ENCODE measurements at regions not wholly inside any gene's neighbourhood (a gene's known extent, or its start where the extent isn't known, plus 50 kb on each side); places are given as distances from the start of the nearest gene placed in this dataset.

- no CpG with 5 or more reads among the region's 1 CpG for WGBS (ENCODE audit: insufficient coverage)
- no peaks in the 10 kb centered on the region for H3K36me3 Mint-ChIP-seq
- Histone ChIP-seq H3K36me3 (replicated peaks in 1 of 2; ENCODE audit: control insufficient read depth in 1 of 2, insufficient read depth in 2 of 2, low read length in 2 of 2) (no peaks in the 10 kb centered on the region), H3K27ac (ENCODE audit: low read depth in 1 of 2, low read length in 2 of 2) (no peak overlapping the region), H3K79me2 (ENCODE audit: insufficient read depth, low read length) (no peaks in the 10 kb centered on the region), H3K9me3 (replicated peaks in 1 of 2; ENCODE audit: control insufficient read depth in 1 of 2, insufficient read depth in 1 of 2, low read length in 2 of 2) (no peaks in the 10 kb centered on the region), H4K20me1 (ENCODE audit: insufficient read depth, low read length) (no peaks in the 10 kb centered on the region), H3K27me3 (ENCODE audit: control insufficient read depth in 2 of 2, insufficient read depth in 2 of 2, low read length in 2 of 2) (no peaks in the 10 kb centered on the region), H3K4me2 (replicated peaks; ENCODE audit: extremely low read depth, low read length, poor library complexity, severe bottlenecking) (no peak overlapping the region), H3K9ac (ENCODE audit: insufficient read depth, low read length, poor library complexity, severe bottlenecking) (no peak overlapping the region), H3K4me1 (ENCODE audit: control insufficient read depth in 1 of 2, insufficient read depth in 2 of 2, low read length in 2 of 2) (no peaks in the 10 kb centered on the region), H2AFZ (ENCODE audit: insufficient read depth, low read depth, low read length, poor library complexity, severe bottlenecking) (no peak overlapping the region), H3K4me3 (replicated peaks in 1 of 3; ENCODE audit: low read depth in 2 of 3, low read length in 3 of 3) (no peak overlapping the region)
- H3K27me3 Mint-ChIP-seq (ENCODE audit: low read depth in 3 of 3): no peaks in the 10 kb centered on the region
- TF ChIP-seq CTCF (IDR thresholded peaks at IDR 0.05): no peak
- intact Hi-C loops (cut with micrococcal nuclease): no loop called here
- no peak overlapping the region for H3K27ac Mint-ChIP-seq
- peaks cover 0 to 6% (median 2%) of the 10 kb centered on the region in 7 donors for H3K9me3 Mint-ChIP-seq
- no peak overlapping the region for H3K4me3 Mint-ChIP-seq
- no peaks in the 10 kb centered on the region for H3K4me1 Mint-ChIP-seq
- DNase-seq: no peak
Measured at GRCh38 chr1:76015478-76016103, 59.0 kb upstream of the ST6GALNAC3 start.

GRCh38 chr1:76018045-76018444 lies 56.5 kb upstream of the ST6GALNAC3 start:
- TF ChIP-seq CTCF (IDR thresholded peaks at IDR 0.05): no peak
- Mint-ChIP-seq H3K36me3 (no peaks in the 10 kb centered on the region), H3K27me3 (ENCODE audit: low read depth in 3 of 3) (no peaks in the 10 kb centered on the region), H3K4me1 (no peaks in the 10 kb centered on the region), H3K4me3 (no peak overlapping the region), H3K9me3 (peaks cover 0 to 3% (median 2%) of the 10 kb centered on the region in 7 donors), H3K27ac (no peak overlapping the region)
- Histone ChIP-seq H3K4me3 (replicated peaks in 1 of 3; ENCODE audit: low read depth in 2 of 3, low read length in 3 of 3) (no peak overlapping the region), H3K9ac (ENCODE audit: insufficient read depth, low read length, poor library complexity, severe bottlenecking) (no peak overlapping the region), H3K9me3 (replicated peaks in 1 of 2; ENCODE audit: control insufficient read depth in 1 of 2, insufficient read depth in 1 of 2, low read length in 2 of 2) (no peaks in the 10 kb centered on the region), H3K4me1 (ENCODE audit: control insufficient read depth in 1 of 2, insufficient read depth in 2 of 2, low read length in 2 of 2) (no peaks in the 10 kb centered on the region), H2AFZ (ENCODE audit: insufficient read depth, low read depth, low read length, poor library complexity, severe bottlenecking) (no peak overlapping the region), H3K4me2 (replicated peaks; ENCODE audit: extremely low read depth, low read length, poor library complexity, severe bottlenecking) (no peak overlapping the region), H4K20me1 (ENCODE audit: insufficient read depth, low read length) (no peaks in the 10 kb centered on the region), H3K27me3 (ENCODE audit: control insufficient read depth in 2 of 2, insufficient read depth in 2 of 2, low read length in 2 of 2) (no peaks in the 10 kb centered on the region), H3K27ac (ENCODE audit: low read depth in 1 of 2, low read length in 2 of 2) (no peak overlapping the region), H3K36me3 (replicated peaks in 1 of 2; ENCODE audit: control insufficient read depth in 1 of 2, insufficient read depth in 2 of 2, low read length in 2 of 2) (no peaks in the 10 kb centered on the region), H3K79me2 (ENCODE audit: insufficient read depth, low read length) (no peaks in the 10 kb centered on the region)
- intact Hi-C loops (cut with micrococcal nuclease): no loop called here
- WGBS (ENCODE audit: insufficient coverage): 60% methylated on average over 2 of the region's 2 CpGs
- no peak for DNase-seq

Data from CD14-positive monocyte (primary cell).